ENCODE measurements at regions not wholly inside any gene's neighbourhood (a gene's known extent, or its start where the extent isn't known, plus 50 kb on each side); places are given as distances from the start of the nearest gene placed in this dataset.

- no peaks in the 10 kb centered on the region for H3K36me3 ChIP-seq (ENCODE audit: control insufficient read depth, insufficient read depth, low read length)
- H2AFZ ChIP-seq (ENCODE audit: low read length), result no peak overlapping the region
- H3K4me3 ChIP-seq (replicated peaks in 1 of 4; ENCODE audit: control extremely low read depth in 1 of 4, insufficient read depth in 1 of 4, low read depth in 3 of 4, low read length in 4 of 4), result no peak overlapping the region
- peaks cover 18% of the 10 kb centered on the region for H3K27me3 ChIP-seq (ENCODE audit: control insufficient read depth, insufficient read depth, low read length)
- H3K9me3 ChIP-seq (ENCODE audit: control insufficient read depth, insufficient read depth, low read depth, low read length), result no peaks in the 10 kb centered on the region
- no peak overlapping the region for H3K27ac ChIP-seq (ENCODE audit: insufficient read depth, low read length)
- H4K20me1 ChIP-seq (ENCODE audit: control insufficient read depth, extremely low read depth, insufficient read depth, low read length), result no peaks in the 10 kb centered on the region
- TF ChIP-seq EZH2 (IDR thresholded peaks at IDR 0.05; ENCODE audit: low read length, missing control alignments), result no peak
- TF ChIP-seq, protein P1, sequence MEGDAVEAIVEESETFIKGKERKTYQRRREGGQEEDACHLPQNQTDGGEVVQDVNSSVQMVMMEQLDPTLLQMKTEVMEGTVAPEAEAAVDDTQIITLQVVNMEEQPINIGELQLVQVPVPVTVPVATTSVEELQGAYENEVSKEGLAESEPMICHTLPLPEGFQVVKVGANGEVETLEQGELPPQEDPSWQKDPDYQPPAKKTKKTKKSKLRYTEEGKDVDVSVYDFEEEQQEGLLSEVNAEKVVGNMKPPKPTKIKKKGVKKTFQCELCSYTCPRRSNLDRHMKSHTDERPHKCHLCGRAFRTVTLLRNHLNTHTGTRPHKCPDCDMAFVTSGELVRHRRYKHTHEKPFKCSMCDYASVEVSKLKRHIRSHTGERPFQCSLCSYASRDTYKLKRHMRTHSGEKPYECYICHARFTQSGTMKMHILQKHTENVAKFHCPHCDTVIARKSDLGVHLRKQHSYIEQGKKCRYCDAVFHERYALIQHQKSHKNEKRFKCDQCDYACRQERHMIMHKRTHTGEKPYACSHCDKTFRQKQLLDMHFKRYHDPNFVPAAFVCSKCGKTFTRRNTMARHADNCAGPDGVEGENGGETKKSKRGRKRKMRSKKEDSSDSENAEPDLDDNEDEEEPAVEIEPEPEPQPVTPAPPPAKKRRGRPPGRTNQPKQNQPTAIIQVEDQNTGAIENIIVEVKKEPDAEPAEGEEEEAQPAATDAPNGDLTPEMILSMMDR (conservative IDR thresholded peaks at IDR 0.05 in 1 of 2, IDR thresholded peaks at IDR 0.05 in 1 of 2; ENCODE audit: low read depth in 1 of 2, low read length in 2 of 2), result no peak
- DNase-seq (ENCODE audit: low read depth in 2 of 2), result no peak
- H3K4me2 ChIP-seq (ENCODE audit: extremely low read depth, insufficient read depth, low read length), result no peak overlapping the region
- H3K4me1 ChIP-seq (ENCODE audit: control insufficient read depth, extremely low read depth, insufficient read depth, low read length), result no peaks in the 10 kb centered on the region
- no peak overlapping the region for H3K9ac ChIP-seq (ENCODE audit: insufficient read depth, low read length)
- no peaks in the 10 kb centered on the region for H3K79me2 ChIP-seq (ENCODE audit: control insufficient read depth, insufficient read depth, low read length)
These were observed 60.3 kb upstream of the SHB start for GRCh38 chr9:38129366-38129765.

GRCh38 chr9:38128752-38129270 lies 59.8 kb upstream of the SHB start:
- Histone ChIP-seq H3K27me3 (ENCODE audit: control insufficient read depth, insufficient read depth, low read length) (peaks cover 17% of the 10 kb centered on the region), H3K4me1 (ENCODE audit: control insufficient read depth, extremely low read depth, insufficient read depth, low read length) (no peaks in the 10 kb centered on the region), H3K9me3 (ENCODE audit: control insufficient read depth, insufficient read depth, low read depth, low read length) (no peaks in the 10 kb centered on the region), H2AFZ (ENCODE audit: low read length) (no peak overlapping the region), H3K4me2 (ENCODE audit: extremely low read depth, insufficient read depth, low read length) (no peak overlapping the region), H3K79me2 (ENCODE audit: control insufficient read depth, insufficient read depth, low read length) (no peaks in the 10 kb centered on the region), H3K36me3 (ENCODE audit: control insufficient read depth, insufficient read depth, low read length) (no peaks in the 10 kb centered on the region), H3K4me3 (replicated peaks in 1 of 4; ENCODE audit: control extremely low read depth in 1 of 4, insufficient read depth in 1 of 4, low read depth in 3 of 4, low read length in 4 of 4) (no peak overlapping the region), H3K27ac (ENCODE audit: insufficient read depth, low read length) (no peak overlapping the region), H3K9ac (ENCODE audit: insufficient read depth, low read length) (no peak overlapping the region), H4K20me1 (ENCODE audit: control insufficient read depth, extremely low read depth, insufficient read depth, low read length) (no peaks in the 10 kb centered on the region)
- TF ChIP-seq, protein P1 (conservative IDR thresholded peaks at IDR 0.05 in 1 of 2, IDR thresholded peaks at IDR 0.05 in 1 of 2; ENCODE audit: low read depth in 1 of 2, low read length in 2 of 2), result no peak
- TF ChIP-seq EZH2 (IDR thresholded peaks at IDR 0.05; ENCODE audit: low read length, missing control alignments), result no peak
- DNase-seq (ENCODE audit: low read depth in 2 of 2), result no peak

DNA sequence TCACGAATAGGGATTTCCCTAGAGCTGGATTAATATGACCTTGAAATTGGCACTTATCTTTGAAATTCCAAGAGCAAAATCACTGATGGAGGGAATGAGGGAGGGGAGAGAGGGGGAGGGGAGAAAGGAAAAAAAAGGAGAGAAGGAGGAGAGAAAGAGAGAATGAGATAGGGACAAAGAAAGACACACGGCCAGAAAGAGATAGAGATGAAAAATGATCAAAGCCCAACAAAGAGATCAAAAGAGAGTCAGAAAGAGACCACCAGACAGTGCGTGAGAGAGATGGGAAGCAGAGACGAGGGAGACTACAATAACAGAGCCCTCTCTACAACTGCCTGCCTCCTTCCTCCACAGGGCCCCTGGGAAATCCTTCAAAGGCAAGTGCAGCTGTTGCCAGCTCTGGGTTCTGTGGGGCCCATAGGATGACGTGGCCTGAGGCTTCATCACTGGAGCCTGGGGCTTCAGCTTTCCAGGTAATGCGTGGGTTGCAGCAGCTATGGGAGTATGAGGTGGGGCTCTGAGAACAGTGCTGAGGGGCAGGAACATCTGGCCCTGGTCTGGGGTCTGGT lies 58.3 kb upstream of the SHB start:
- DNase-seq (ENCODE audit: low read depth in 2 of 2), result no peak
- H3K9me3 ChIP-seq (ENCODE audit: control insufficient read depth, insufficient read depth, low read depth, low read length), result no peaks in the 10 kb centered on the region
- H3K27ac ChIP-seq (ENCODE audit: insufficient read depth, low read length), result no peak overlapping the region
- H3K27me3 ChIP-seq (ENCODE audit: control insufficient read depth, insufficient read depth, low read length), result peaks cover 14% of the 10 kb centered on the region
- H3K4me2 ChIP-seq (ENCODE audit: extremely low read depth, insufficient read depth, low read length), result no peak overlapping the region
- H3K4me1 ChIP-seq (ENCODE audit: control insufficient read depth, extremely low read depth, insufficient read depth, low read length), result no peaks in the 10 kb centered on the region
- no peaks in the 10 kb centered on the region for H3K36me3 ChIP-seq (ENCODE audit: control insufficient read depth, insufficient read depth, low read length)
- H2AFZ ChIP-seq (ENCODE audit: low read length), result no peak overlapping the region
- H3K4me3 ChIP-seq (replicated peaks in 1 of 4; ENCODE audit: control extremely low read depth in 1 of 4, insufficient read depth in 1 of 4, low read depth in 3 of 4, low read length in 4 of 4), result no peak overlapping the region
- no peaks in the 10 kb centered on the region for H4K20me1 ChIP-seq (ENCODE audit: control insufficient read depth, extremely low read depth, insufficient read depth, low read length)
- H3K9ac ChIP-seq (ENCODE audit: insufficient read depth, low read length), result no peak overlapping the region
- no peaks in the 10 kb centered on the region for H3K79me2 ChIP-seq (ENCODE audit: control insufficient read depth, insufficient read depth, low read length)
- TF ChIP-seq, protein P1 (conservative IDR thresholded peaks at IDR 0.05 in 1 of 2, IDR thresholded peaks at IDR 0.05 in 1 of 2; ENCODE audit: low read depth in 1 of 2, low read length in 2 of 2), result no peak
- no peak for TF ChIP-seq EZH2 (IDR thresholded peaks at IDR 0.05; ENCODE audit: low read length, missing control alignments)
